Islet precursor cell (in vitro differentiated cells): ENCODE measurements at regions not wholly inside any gene's neighbourhood (a gene's known extent, or its start where the extent isn't known, plus 50 kb on each side); places are given as distances from the start of the nearest gene placed in this dataset.

Source experiments
- DNase-seq: peaks from one replicate; pipeline ENCODE4 v3.0.0-alpha.2; 2018

- DNase-seq = no peak
Observed at GRCh38 chr19:5392486-5392885, 51.9 kb upstream of the PTPRS start.

- DNase-seq = no peak
Observed at GRCh38 chr19:5393088-5393487, 52.5 kb upstream of the PTPRS start.

- no peak for DNase-seq
Observed at GRCh38 chr19:5394551-5395505, 54.2 kb upstream of the PTPRS start.

- no peak for DNase-seq
Observed at GRCh38 chr19:5395556-5395955, 54.9 kb upstream of the PTPRS start.

- DNase-seq = no peak
Observed at GRCh38 chr19:5396096-5396939, 55.7 kb upstream of the PTPRS start.

- DNase-seq = no peak
Observed at GRCh38 chr19:5396963-5397362, 56.4 kb upstream of the PTPRS start.

GRCh38 chr19:5397804-5398692 is 57.2 kb upstream of the ZNRF4 start:
- peak; percentile 78 for DNase-seq

- no peak for DNase-seq
Observed at GRCh38 chr19:5398693-5399057, 56.5 kb upstream of the ZNRF4 start.

GRCh38 chr19:5403968-5404640 is 51.1 kb upstream of the ZNRF4 start:
- peak; percentile 97 for DNase-seq
